GM19239 (cell line): ENCODE measurements at regions not wholly inside any gene's neighbourhood (a gene's known extent, or its start where the extent isn't known, plus 50 kb on each side); places are given as distances from the start of the nearest gene placed in this dataset.

Experiments
- DNase-seq: peaks from one replicate; pipeline ENCODE4 v3.0.0; 2011; ENCODE audit warnings: low spot score; ENCODE audit not compliant: insufficient read length
- FAIRE-seq: peaks from 2 replicates; lab custom pipeline; 2011; peaks lifted over from hg19 to GRCh38; lab: Jason Lieb, UNC

GRCh38 chr22:27654546-27655445 lies 146.8 kb downstream of the MN1 start:
- FAIRE-seq, result no peak
- DNase-seq, result no peak

- FAIRE-seq, result no peak
These were observed 145.9 kb downstream of the MN1 start for GRCh38 chr22:27655582-27656185.

DNA sequence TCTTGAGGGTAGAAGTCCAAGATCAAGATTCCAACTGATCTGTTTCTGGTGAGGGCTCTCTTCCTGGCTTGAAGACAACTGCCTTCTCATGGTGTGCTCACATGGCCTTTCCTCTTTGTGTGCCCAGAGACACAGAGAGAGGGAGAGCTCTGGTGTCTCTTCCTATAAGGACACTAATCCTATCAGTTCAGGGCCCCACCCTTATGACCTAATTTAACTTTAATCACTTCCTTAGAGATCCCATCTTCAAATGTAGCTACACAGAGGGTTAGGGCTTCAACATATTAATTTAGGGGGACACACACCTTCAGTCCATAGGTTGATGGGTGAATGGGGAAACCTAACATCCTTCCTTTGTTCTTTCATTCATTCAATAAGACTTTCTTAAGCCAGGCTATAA lies 144.6 kb downstream of the MN1 start:
- DNase-seq, result no peak
- FAIRE-seq, result no peak

More at GRCh38 chr22:27655582-27656185, 145.9 kb downstream of the MN1 start:
- DNase-seq, result no peak

DNA sequence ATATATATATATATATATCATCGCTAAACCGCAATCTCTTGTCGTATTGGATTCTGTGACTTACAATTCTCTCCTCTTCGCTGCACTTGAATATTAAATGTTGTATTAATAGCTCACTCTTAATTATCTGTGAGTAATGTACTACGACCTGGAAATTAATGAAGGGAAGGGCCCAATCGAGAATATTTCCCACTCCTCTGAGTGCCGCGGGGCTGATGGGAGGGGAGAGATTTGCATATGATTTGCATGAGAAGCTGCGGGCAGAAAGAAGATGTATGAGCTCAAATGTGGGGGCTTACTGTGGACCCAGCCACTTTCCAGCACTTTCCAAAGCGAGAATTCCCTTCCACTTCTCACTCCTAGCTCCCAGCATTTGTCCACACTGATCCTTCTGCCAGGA lies 141.2 kb downstream of the MN1 start:
- no peak for FAIRE-seq

DNA sequence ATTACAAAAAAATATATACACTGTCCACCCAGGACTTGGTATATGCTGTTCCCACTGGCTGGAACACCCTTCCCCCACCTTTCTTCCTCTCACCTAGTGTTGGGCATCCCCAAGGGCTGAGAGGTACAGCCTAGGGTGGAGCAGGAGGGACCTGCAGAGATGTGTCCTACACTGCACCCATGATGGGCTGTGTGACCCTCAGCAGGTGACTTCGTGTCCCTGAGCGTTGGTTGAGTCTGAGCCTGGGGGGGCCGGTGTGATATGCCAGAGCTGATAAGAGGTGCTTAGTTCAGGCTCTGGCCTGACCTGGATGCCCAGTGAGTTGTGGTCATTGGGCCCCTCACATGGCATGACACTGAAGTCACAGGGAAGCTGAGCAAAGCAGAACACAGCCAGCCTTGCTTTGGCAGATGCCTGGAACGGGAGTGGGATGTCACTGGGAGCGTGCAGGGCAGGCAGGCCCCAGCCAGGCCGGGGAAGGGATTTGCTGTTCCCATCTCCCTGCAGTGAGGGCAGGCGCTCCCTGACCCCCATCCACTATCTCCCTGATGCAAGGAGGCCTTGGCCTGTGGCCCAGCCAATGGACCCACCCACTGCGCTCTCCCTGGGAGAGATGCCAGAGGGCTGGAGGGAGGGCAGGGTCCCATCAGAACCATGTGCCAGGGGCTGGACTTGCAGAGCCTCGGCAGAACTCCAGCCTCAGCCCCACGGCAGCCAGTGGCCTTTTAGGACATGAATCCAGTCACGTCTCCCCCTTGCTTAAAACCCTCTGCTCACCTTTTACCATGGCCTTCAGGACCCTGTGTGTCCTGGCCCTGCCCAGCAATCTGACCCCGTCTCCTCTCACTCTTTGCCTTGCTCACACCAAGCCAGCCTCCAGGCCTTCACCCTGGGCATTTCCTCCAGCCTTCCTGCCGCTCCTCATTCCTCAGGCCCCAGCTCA lies 138.9 kb downstream of the MN1 start:
- no peak for DNase-seq
- FAIRE-seq, result no peak

More for the DNA sequence above, 141.2 kb downstream of the MN1 start:
- no peak for DNase-seq

- FAIRE-seq (no peak), DNase-seq (no peak)
These were observed 137.7 kb downstream of the MN1 start for GRCh38 chr22:27663812-27664211.

DNA sequence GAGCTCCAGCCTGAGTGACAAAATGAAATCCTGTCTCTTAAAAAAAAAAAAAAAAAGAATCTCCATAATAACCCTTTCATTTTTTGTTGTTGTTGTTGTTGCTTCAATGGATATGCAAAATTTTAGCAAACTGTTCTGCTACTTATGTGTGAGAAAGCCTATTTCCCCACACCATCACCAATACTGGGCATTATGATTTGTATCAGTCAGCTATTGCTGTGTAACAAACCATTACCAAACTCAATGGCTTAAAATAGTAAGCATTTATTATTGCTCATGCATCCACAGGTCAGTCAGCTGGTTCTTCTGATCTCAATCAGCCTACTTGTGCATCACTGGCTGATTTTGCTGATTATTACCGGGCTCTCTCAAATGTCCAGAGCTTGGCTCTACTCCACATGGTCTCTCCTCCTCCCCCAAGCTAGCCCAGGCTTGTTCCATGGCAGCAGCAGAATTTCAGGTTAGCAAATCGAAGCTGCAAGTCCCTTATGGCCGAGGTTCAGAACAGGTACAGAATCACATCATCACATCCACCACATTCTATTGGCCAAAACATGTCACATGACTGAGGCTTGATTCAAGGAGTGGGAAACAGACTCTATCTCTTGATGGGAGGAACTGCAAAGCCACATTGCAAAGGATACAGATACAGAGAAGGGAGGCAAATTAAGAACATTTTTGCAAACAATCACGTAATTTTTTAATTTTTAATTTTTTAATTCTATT lies 135.1 kb downstream of the MN1 start:
- FAIRE-seq, result no peak
- DNase-seq, result no peak

GRCh38 chr22:27667121-27667843 lies 134.3 kb downstream of the MN1 start:
- no peak for DNase-seq
- FAIRE-seq, result no peak

- FAIRE-seq, result no peak
- no peak for DNase-seq
These were observed 132.4 kb downstream of the MN1 start for GRCh38 chr22:27668828-27669797.

DNA sequence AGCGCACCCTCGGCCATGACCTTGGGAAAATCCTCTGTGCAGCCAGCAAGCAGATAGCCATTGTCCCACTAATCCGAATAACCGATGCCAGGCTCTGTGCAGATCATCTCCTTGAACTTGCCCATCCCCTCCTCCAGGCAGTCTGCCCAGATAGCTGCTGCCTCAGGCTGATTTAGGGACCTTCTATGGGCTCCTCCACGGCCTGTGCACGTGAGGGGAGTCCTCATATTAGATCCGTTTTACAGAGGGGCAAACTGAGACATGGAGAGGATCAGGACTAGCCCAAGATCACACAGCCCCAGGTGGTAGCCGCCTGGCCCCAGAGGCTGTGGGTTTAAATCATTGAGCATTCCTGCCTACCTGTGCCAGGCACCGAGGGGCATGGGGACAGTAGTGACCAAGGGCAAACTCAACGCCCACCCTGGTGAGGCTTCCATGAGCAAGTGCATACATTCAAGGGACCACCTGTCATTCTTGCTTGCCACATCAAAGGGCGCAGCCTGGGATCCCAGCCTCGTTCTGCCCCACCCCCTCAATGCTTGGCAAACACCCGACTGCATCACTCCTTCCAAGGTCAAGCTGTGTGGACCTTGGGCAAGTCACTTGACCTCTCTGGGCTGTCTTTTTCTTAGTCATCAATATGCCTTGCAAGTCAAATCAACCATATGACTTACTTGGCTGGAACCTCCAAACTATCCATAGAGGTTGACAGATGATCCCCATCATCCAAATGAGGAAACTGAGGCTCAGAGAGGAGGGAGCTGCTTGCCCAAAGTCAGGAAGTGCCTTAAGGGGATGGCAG lies 131.6 kb downstream of the MN1 start:
- DNase-seq (no peak), FAIRE-seq (no peak)

DNA sequence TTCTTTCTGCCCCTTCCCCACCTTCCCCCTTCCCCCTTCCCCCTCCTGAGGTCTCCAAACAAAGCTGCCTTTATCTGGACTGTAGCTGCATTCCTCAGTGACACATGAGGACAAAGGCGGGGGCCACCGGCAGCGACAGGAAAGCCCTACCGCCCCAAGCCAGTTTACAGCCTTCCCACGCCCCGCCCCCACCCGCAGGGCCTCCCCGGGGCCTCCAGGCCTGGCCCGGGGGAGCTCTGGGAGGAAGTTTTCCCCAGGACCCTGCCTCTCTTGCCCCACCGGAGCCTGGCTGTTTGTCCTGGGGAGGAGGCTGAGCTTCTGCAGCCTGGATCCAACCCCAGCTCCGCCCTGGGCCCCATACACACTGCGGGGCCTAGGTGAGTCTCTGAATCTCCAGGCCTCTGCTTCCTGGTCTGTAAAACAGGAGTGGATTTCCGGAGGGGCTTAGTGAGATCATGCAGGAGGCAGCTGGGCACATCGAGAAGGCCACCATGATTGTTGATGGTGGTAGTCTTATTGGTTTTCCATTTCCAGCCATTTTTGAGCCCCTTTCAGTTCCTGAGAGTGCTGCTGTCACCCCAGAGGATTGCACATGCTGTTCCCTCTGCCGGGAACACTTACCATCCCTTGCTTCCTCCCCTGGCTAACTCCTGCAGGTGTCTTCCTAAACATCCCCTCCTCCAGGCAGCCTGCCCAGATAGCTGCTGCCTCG lies 130.7 kb downstream of the MN1 start:
- no peak for DNase-seq
- FAIRE-seq, result no peak

GRCh38 chr22:27671413-27671935 lies 130.1 kb downstream of the MN1 start:
- DNase-seq (no peak), FAIRE-seq (no peak)

- no peak for DNase-seq
- no peak for FAIRE-seq
These were observed 128.7 kb downstream of the MN1 start for GRCh38 chr22:27672721-27673418.

GRCh38 chr22:27673839-27674238 lies 127.7 kb downstream of the MN1 start:
- no peak for DNase-seq
- FAIRE-seq, result no peak

- DNase-seq (no peak), FAIRE-seq (no peak)
These were observed 127.2 kb downstream of the MN1 start for GRCh38 chr22:27674261-27674923.
